Posterior cingulate gyrus (tissue), 11 donors: ENCODE measurements at regions not wholly inside any gene's neighbourhood (a gene's known extent, or its start where the extent isn't known, plus 50 kb on each side); places are given as distances from the start of the nearest gene placed in this dataset.

Experiments used
- DNase-seq, 10 donors: peaks; one replicate each; pipeline versions ENCODE4 v3.0.0 to v3.0.0-alpha.2; 2020 to 2021; ENCODE audit warnings: mixed read lengths in 3 of 10
- intact Hi-C: fragments of 100-400 bp; cut with DNase I; formaldehyde crosslinking; loops from one replicate; pipeline ENCODE4 v1.15.1; 2023

- intact Hi-C loops, result no loop called here
- DNase-seq, result no peak
Observed at GRCh38 chr13:55361141-55361540, 1779.6 kb upstream of the PRR20A start.

- no peak for DNase-seq
- intact Hi-C loops, result no loop called here
Observed at GRCh38 chr13:55366676-55367075, 1774.0 kb upstream of the PRR20A start.

- no peak for DNase-seq
- intact Hi-C loops, result no loop called here
Observed at GRCh38 chr13:55394470-55394869, 1746.2 kb upstream of the PRR20A start.

- intact Hi-C loops, result no loop called here
- no peak for DNase-seq
Observed at GRCh38 chr13:55402870-55403269, 1737.8 kb upstream of the PRR20A start.

- intact Hi-C loops, result no loop called here
Observed at GRCh38 chr13:55403887-55404487, 1736.7 kb upstream of the PRR20A start.

GRCh38 chr13:55410398-55411330 lies 1730.1 kb upstream of the PRR20A start:
- intact Hi-C loops, result no loop called here
- peak in 1 of 10 donors; percentile 26 for DNase-seq

More at GRCh38 chr13:55403887-55404487, 1736.7 kb upstream of the PRR20A start:
- no peak for DNase-seq

GRCh38 chr13:55418095-55418494 lies 1722.6 kb upstream of the PRR20A start:
- intact Hi-C loops, result no loop called here
- DNase-seq, result no peak

DNA sequence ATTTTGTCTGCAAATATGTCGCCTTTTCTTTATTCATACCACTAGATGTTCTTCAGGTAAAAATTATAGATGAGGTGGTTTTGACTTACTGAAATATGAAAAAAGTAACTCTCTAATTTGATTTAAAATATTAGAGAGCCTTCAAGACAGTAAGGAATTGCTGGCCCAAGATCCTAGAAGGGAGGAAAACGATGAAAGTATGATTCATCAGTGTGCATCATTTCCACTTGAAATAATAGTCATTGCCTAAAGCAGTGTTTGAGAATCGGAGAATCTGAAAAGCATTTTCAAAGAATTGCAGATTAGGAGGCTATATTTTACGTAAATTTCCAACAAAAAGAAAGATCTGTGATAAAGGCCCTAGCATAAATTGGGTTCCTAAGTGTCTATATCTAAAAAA lies 1707.9 kb upstream of the PRR20A start:
- intact Hi-C loops, result no loop called here
- no peak for DNase-seq

GRCh38 chr13:55437162-55437561 lies 1703.6 kb upstream of the PRR20A start:
- intact Hi-C loops, result no loop called here
- DNase-seq, result no peak

- DNase-seq, result no peak
- intact Hi-C loops, result no loop called here
Observed at GRCh38 chr13:55439450-55439849, 1701.3 kb upstream of the PRR20A start.

DNA sequence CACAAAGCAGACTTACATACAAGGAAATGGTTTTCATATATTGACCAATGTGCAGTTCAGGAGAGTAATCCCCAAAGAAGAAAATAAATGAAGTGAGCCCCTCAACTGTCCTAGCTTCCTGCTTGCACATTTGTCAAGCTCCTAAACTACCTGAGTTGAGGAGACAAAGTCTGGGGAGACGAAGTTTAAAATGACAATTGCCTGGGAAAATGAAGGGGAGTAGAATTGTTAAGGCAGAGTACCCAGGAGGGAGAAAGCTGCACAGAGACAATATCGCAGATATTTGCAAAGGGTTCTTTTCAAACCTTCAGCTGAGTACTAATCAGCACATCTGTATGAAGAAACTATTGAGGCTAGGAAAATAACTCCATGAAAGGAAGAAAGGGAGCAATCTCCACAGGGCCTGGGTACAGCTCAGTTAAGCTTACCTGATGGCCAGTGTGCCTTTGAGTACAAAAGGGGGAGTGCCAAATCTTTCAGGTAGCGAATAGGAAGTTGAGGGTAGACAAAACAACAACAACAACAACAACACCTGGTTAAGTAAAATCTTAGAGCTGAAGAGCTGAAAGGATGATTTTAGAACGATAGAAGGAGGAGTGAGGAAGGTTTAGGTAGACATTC lies 1700.1 kb upstream of the PRR20A start:
- no peak for DNase-seq
- intact Hi-C loops, result no loop called here

DNA sequence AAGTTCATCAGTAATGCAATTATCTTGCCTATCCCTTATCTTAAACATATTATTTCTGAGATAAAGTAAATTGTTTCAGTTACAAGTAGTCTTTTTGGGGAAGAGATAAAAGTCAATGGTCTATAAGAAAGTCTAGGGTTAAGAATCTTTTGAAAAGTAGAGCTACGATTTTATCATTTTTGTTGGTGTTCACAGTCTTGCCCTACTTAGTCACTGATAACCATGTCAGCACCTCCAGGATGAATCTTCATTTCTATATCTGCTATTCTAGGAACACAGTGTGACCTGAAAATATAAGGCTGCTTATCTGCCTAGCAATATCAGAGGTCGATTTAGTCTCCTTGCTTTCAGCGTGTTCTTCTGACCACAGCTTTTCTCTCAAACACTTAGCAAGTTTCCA lies 1676.5 kb upstream of the PRR20A start:
- DNase-seq, result no peak
- intact Hi-C loops, result no loop called here

GRCh38 chr13:55467476-55467875 lies 1673.2 kb upstream of the PRR20A start:
- no peak for DNase-seq
- intact Hi-C loops, result no loop called here

- DNase-seq, result no peak
- intact Hi-C loops, result no loop called here
Observed at GRCh38 chr13:55483626-55484158, 1657.0 kb upstream of the PRR20A start.

GRCh38 chr13:55493297-55493696 lies 1647.4 kb upstream of the PRR20A start:
- intact Hi-C loops, result no loop called here

DNA sequence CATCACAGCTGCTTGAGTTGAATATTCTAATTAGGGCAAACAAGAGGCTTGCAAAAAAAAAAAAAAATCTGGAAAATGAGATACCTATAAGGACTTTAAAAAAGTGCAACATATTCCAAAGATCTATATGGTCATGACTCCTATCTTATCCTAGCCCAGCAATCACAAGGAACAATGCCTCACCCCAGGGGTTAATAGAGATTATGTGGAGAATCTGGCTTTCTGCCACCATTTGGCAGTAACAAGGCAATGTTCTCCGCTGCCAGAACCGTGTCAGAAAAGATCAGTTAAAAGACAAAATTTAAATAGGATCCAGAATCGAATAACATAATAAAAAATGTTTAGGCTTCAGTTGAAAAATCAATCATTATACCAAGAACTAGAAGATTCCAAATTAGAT lies 1643.2 kb upstream of the PRR20A start:
- DNase-seq, result no peak
- intact Hi-C loops, result no loop called here

More at GRCh38 chr13:55493297-55493696, 1647.4 kb upstream of the PRR20A start:
- DNase-seq, result no peak

DNA sequence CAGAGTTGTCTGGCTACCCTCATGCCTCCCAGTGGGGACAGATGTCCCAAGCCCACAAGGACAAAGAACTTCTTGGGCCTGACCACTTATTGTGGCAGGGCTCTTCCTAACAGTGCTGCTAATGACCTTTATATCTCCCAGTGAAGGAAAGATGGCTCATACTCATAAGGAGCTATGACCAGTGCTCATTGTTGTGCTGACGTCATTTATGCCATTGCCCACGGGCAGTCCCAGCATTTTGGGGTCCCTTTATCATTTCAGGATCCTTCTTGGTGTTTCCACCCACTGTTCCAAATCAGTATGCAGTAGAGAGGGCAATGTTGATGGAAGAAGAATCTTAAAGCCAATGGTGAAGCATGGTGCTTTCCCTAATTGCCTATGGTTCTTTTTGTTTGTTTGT lies 1640.0 kb upstream of the PRR20A start:
- intact Hi-C loops, result no loop called here

GRCh38 chr13:55516610-55517009 lies 1624.1 kb upstream of the PRR20A start:
- DNase-seq, result no peak
- intact Hi-C loops, result no loop called here

More for the DNA sequence above, 1640.0 kb upstream of the PRR20A start:
- no peak for DNase-seq

- DNase-seq, result no peak
Observed at GRCh38 chr13:55517312-55517711, 1623.4 kb upstream of the PRR20A start.

GRCh38 chr13:55528434-55528833 lies 1612.3 kb upstream of the PRR20A start:
- no peak for DNase-seq
- intact Hi-C loops, result no loop called here

More at GRCh38 chr13:55517312-55517711, 1623.4 kb upstream of the PRR20A start:
- intact Hi-C loops, result no loop called here

DNA sequence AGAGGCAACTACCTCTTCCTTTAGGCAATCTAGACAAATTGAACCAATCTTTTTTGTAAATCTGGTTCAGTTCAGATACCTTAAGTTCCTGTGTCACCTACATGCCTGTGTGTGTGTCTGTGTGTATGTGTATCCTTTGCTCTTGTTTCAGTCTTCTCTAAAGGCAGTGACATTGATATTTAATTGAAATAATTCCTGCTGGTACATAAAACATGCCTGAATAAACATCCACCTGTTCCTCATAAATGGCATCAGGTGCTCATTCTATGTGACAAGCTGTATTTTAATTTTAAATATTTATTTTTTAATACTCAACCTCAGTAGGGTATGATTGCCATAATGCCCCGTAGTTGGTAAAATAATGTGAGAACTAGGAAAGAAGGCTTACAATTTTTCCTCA lies 1606.4 kb upstream of the PRR20A start:
- intact Hi-C loops, result no loop called here
- no peak for DNase-seq
